22Rv1 (cell line): ENCODE measurements at regions not wholly inside any gene's neighbourhood (a gene's known extent, or its start where the extent isn't known, plus 50 kb on each side); places are given as distances from the start of the nearest gene placed in this dataset.

Experiments used
- ZFX ChIP-seq: fragments of 450-650 bp; IDR thresholded peaks from 2 replicates; pipeline ENCODE4 v1.6.1; 2017; ENCODE audit warnings: antibody characterized with exemption, borderline replicate concordance
- TF ChIP-seq, protein P1 (sequence below): fragments of 450-650 bp; IDR thresholded peaks from 2 replicates; pipeline ENCODE4 v1.5.1; 2017; ENCODE audit warnings: mild to moderate bottlenecking

DNA sequence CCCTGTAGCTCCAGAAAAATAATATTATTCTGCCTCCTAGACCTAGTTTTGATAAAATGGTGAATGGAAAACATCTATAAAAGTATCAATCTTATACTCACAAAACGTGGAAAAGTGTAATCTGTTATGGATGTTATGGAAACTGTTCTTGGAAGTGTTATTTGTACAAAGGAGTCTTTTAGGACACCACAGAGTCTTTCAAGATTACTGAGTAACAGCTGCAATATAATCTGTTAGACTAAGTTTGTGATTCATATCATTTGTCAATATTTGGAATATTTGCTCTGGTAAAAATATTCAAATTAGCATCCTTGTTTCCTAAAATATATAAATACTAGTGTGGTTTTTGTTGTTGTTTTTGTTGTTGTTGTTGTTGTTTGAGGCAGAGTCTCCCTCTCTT is 87.9 kb downstream of the RAD51AP2 start:
- TF ChIP-seq, protein P1, sequence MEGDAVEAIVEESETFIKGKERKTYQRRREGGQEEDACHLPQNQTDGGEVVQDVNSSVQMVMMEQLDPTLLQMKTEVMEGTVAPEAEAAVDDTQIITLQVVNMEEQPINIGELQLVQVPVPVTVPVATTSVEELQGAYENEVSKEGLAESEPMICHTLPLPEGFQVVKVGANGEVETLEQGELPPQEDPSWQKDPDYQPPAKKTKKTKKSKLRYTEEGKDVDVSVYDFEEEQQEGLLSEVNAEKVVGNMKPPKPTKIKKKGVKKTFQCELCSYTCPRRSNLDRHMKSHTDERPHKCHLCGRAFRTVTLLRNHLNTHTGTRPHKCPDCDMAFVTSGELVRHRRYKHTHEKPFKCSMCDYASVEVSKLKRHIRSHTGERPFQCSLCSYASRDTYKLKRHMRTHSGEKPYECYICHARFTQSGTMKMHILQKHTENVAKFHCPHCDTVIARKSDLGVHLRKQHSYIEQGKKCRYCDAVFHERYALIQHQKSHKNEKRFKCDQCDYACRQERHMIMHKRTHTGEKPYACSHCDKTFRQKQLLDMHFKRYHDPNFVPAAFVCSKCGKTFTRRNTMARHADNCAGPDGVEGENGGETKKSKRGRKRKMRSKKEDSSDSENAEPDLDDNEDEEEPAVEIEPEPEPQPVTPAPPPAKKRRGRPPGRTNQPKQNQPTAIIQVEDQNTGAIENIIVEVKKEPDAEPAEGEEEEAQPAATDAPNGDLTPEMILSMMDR = no peak
- no peak for TF ChIP-seq ZFX
